DND-41 (cell line): ENCODE measurements at regions not wholly inside any gene's neighbourhood (a gene's known extent, or its start where the extent isn't known, plus 50 kb on each side); places are given as distances from the start of the nearest gene placed in this dataset.
"Not testable (repeated sequence)": the region's sequence is repeated elsewhere in the genome, so short reads cannot be mapped to it uniquely, and the experiment has no call there.

Experiments
- ATAC-seq: fragments of 200-7000 bp; cut with Tn5 transposase; 3 replicates; pipeline ENCODE4 v1.9.1; 2021; ENCODE audit warnings: low read depth; ENCODE audit not compliant: insufficient read depth
- DNase-seq: peaks from one replicate; pipeline ENCODE4 v3.0.0-alpha.2; 2020
- H2AFZ ChIP-seq: 2 replicates; pipeline ENCODE4 v1.6.0; 2012; ENCODE audit warnings: low read depth, low read length
- H3K27ac ChIP-seq: 2 replicates; pipeline ENCODE4 v1.5.1; 2012; ENCODE audit warnings: low read length, inconsistent platforms
- H3K27me3 ChIP-seq: fragments of 200-600 bp; sonication (generic); 2 replicates; pipeline ENCODE4 v1.6.0; 2012; ENCODE audit warnings: low read length, mild to moderate bottlenecking, inconsistent platforms; ENCODE audit not compliant: insufficient read depth, poor library complexity
- H3K36me3 ChIP-seq: 2 replicates; pipeline ENCODE4 v1.5.1; 2012; ENCODE audit warnings: low read length, inconsistent platforms; ENCODE audit not compliant: insufficient read depth
- H3K4me1 ChIP-seq: 2 replicates; pipeline ENCODE4 v1.5.1; 2012; ENCODE audit warnings: mild to moderate bottlenecking, low read length; ENCODE audit not compliant: insufficient read depth
- H3K4me2 ChIP-seq: 2 replicates; pipeline ENCODE4 v1.6.0; 2012; ENCODE audit warnings: mild to moderate bottlenecking, moderate library complexity, low read length, inconsistent platforms; ENCODE audit not compliant: insufficient read depth
- H3K4me3 ChIP-seq, 2 experiments: fragments of 200-600 bp in 1 of 2; shearing (Covaris generic) in 1 of 2; 2 replicates each; pipeline ENCODE4 v1.5.1; 2012 to 2016; ENCODE audit warnings: inconsistent platforms in 2 of 2, low read length in 2 of 2, mild to moderate bottlenecking in 2 of 2, low read depth in 1 of 2, moderate library complexity in 1 of 2
- H3K79me2 ChIP-seq: 2 replicates; pipeline ENCODE4 v1.6.0; 2012; ENCODE audit warnings: low read length, inconsistent platforms; ENCODE audit not compliant: insufficient read depth
- H3K9ac ChIP-seq: 2 replicates; pipeline ENCODE4 v1.6.0; 2012; ENCODE audit warnings: low read depth, mild to moderate bottlenecking, inconsistent platforms, low read length, moderate library complexity
- H3K9me3 ChIP-seq: 2 replicates; pipeline ENCODE4 v1.5.1; 2012; ENCODE audit warnings: low read length, moderate library complexity, mild to moderate bottlenecking, inconsistent platforms; ENCODE audit not compliant: insufficient read depth, severe bottlenecking
- H4K20me1 ChIP-seq: 2 replicates; pipeline ENCODE4 v1.6.0; 2012; ENCODE audit warnings: low read length; ENCODE audit not compliant: insufficient read depth
- CTCF ChIP-seq: IDR thresholded peaks from 2 replicates; pipeline ENCODE4 v1.5.1; 2012; ENCODE audit warnings: borderline replicate concordance, low read length, moderate library complexity, mild to moderate bottlenecking; ENCODE audit not compliant: poor library complexity, severe bottlenecking; ENCODE audit errors: extremely low read depth
- EZH2 ChIP-seq: IDR thresholded peaks from 3 replicates; pipeline ENCODE4 v1.6.1; 2012; ENCODE audit warnings: borderline replicate concordance, low read depth, mild to moderate bottlenecking, moderate library complexity, low read length, inconsistent platforms; ENCODE audit not compliant: severe bottlenecking

- H3K4me3 ChIP-seq: no peak overlapping the region
- no peaks in the 10 kb centered on the region for H3K36me3 ChIP-seq
- no peak overlapping the region for H3K27ac ChIP-seq
- no peak overlapping the region for H3K9ac ChIP-seq
- ATAC-seq: no peak
- no peaks in the 10 kb centered on the region for H3K27me3 ChIP-seq
- H3K4me1 ChIP-seq: no peaks in the 10 kb centered on the region
- TF ChIP-seq CTCF: no peak
- no peak for TF ChIP-seq EZH2
- H2AFZ ChIP-seq: no peak overlapping the region
- H3K79me2 ChIP-seq: no peaks in the 10 kb centered on the region
- H3K4me2 ChIP-seq: no peak overlapping the region
- no peaks in the 10 kb centered on the region for H4K20me1 ChIP-seq
- H3K9me3 ChIP-seq: no peaks in the 10 kb centered on the region
- no peak for DNase-seq
These were observed 67.6 kb upstream of the ADAMTS18 start for GRCh38 chr16:77502448-77502847.

- H3K4me2 ChIP-seq, ATAC-seq, H3K27ac ChIP-seq, H3K27me3 ChIP-seq, H3K4me1 ChIP-seq, H3K4me3 ChIP-seq, H3K9ac ChIP-seq, H2AFZ ChIP-seq, H3K79me2 ChIP-seq, H3K9me3 ChIP-seq, H4K20me1 ChIP-seq, DNase-seq, H3K36me3 ChIP-seq: not testable (repeated sequence)
These were observed 71.7 kb upstream of the ADAMTS18 start for GRCh38 chr16:77506492-77506891.

- TF ChIP-seq CTCF (no peak), EZH2 (no peak)
- Histone ChIP-seq H2AFZ (no peak overlapping the region), H3K27me3 (no peaks in the 10 kb centered on the region), H3K4me3 (no peak overlapping the region), H3K4me1 (no peaks in the 10 kb centered on the region), H3K4me2 (no peak overlapping the region), H3K79me2 (no peaks in the 10 kb centered on the region), H3K36me3 (no peaks in the 10 kb centered on the region), H4K20me1 (no peaks in the 10 kb centered on the region), H3K9ac (no peak overlapping the region), H3K27ac (no peak overlapping the region), H3K9me3 (no peaks in the 10 kb centered on the region)
- ATAC-seq (no peak), DNase-seq (no peak)
These were observed 74.2 kb upstream of the ADAMTS18 start for GRCh38 chr16:77509051-77509450.

GRCh38 chr16:77509796-77510195, 75.0 kb upstream of the ADAMTS18 start:
- no peak for ATAC-seq
- H3K4me2 ChIP-seq: no peak overlapping the region
- H4K20me1 ChIP-seq: no peaks in the 10 kb centered on the region
- DNase-seq: no peak
- no peaks in the 10 kb centered on the region for H3K36me3 ChIP-seq
- H2AFZ ChIP-seq: no peak overlapping the region
- H3K9ac ChIP-seq: no peak overlapping the region
- H3K4me1 ChIP-seq: no peaks in the 10 kb centered on the region
- no peak overlapping the region for H3K4me3 ChIP-seq
- TF ChIP-seq CTCF (no peak), EZH2 (no peak)
- H3K27ac ChIP-seq: no peak overlapping the region
- H3K79me2 ChIP-seq: no peaks in the 10 kb centered on the region
- H3K27me3 ChIP-seq: no peaks in the 10 kb centered on the region
- no peaks in the 10 kb centered on the region for H3K9me3 ChIP-seq
